ENCODE measurements at regions not wholly inside any gene's neighbourhood (a gene's known extent, or its start where the extent isn't known, plus 50 kb on each side); places are given as distances from the start of the nearest gene placed in this dataset.
"Not testable (repeated sequence)": the region's sequence is repeated elsewhere in the genome, so short reads cannot be mapped to it uniquely, and the experiment has no call there.

GRCh38 chr4:103318327-103318726, 120.2 kb upstream of the CENPE start:
- no peak for DNase-seq

GRCh38 chr4:103308248-103308561, 110.1 kb upstream of the CENPE start:
- DNase-seq: no peak

GRCh38 chr4:103307453-103308247, 109.5 kb upstream of the CENPE start:
- DNase-seq: peak in 18 of 58 donors; percentile 0 to 48 (median 7)

- DNase-seq: peak in 50 of 58 donors; percentile 2 to 87 (median 59)
These were observed 108.8 kb upstream of the CENPE start for GRCh38 chr4:103306870-103307375.

GRCh38 chr4:103305355-103305754, 107.2 kb upstream of the CENPE start:
- no peak for DNase-seq

- DNase-seq: no peak
These were observed 104.9 kb upstream of the CENPE start for GRCh38 chr4:103303011-103303410.

GRCh38 chr4:103292959-103293358, 94.8 kb upstream of the CENPE start:
- DNase-seq: no peak

GRCh38 chr4:103292373-103292772, 94.2 kb upstream of the CENPE start:
- DNase-seq: no peak

GRCh38 chr4:103289186-103289585, 91.0 kb upstream of the CENPE start:
- DNase-seq: no peak

- no peak for DNase-seq
These were observed 74.0 kb upstream of the CENPE start for GRCh38 chr4:103272174-103272573.

GRCh38 chr4:103268746-103269145, 70.6 kb upstream of the CENPE start:
- no peak for DNase-seq

GRCh38 chr4:103264905-103265304, 66.8 kb upstream of the CENPE start:
- DNase-seq: no peak

- DNase-seq: not testable (repeated sequence)
These were observed 57.9 kb upstream of the CENPE start for GRCh38 chr4:103256068-103256467.
